NCI-H1694 treated with DMSO at 0.1 percent for 48 hours (cell line): ENCODE measurements at regions not wholly inside any gene's neighbourhood (a gene's known extent, or its start where the extent isn't known, plus 50 kb on each side); places are given as distances from the start of the nearest gene placed in this dataset.
A peak's percentile ranks its signal among the peaks of the same experiment; 100 is the strongest.

Experiments used
- DNase-seq: peaks from one replicate; lab custom pipeline; 2025; lab: John Stamatoyannopoulos, UW

DNA sequence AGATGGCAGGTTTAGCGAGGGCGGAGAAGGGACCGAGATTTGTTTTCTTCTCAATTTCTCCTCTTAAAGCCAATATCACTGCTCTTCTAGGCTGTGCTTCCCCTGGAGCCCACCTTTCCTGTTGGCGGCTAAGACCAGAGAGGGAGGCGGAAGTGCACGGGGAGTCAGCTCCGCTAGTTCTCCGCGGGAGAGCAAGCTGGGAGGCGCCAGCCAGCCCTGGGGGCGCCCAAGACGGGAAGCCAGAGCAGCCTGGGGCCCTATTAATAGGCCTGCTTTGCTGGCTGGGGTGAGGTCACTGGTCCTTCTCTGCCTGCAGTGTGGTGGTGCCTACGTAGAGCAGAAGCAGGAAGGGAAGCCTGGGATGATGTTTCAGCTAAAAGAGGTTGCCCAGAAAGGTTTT lies 61.6 kb downstream of the LSM5 start:
- DNase-seq, result no peak

DNA sequence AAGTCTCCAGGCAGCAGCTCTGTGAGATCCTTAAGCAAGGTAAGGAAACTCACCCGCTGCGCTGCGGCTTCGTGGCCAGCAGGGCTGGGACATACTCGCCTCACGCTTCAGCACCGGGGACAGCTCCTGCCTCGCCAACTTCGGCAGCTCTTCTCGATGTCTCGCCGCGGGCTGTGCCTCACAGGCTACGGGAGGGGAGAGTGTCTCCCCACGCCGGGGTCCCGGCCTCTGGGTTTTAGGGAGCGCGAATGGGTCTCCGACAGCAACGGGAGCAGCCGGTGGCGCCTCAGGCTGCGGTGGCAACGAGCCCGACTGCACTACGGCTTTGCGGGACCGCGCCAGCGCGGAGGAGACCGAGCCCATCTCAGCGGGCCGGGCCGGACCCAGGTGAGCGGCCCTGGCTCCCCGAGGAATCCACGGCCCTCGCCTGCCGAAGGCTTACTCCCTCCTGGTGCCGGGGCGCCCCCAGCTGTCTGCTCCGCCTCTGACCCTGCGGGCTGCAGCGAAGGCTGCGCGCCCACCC lies 62.4 kb downstream of the LSM5 start:
- DNase-seq, result peak; percentile 40

DNA sequence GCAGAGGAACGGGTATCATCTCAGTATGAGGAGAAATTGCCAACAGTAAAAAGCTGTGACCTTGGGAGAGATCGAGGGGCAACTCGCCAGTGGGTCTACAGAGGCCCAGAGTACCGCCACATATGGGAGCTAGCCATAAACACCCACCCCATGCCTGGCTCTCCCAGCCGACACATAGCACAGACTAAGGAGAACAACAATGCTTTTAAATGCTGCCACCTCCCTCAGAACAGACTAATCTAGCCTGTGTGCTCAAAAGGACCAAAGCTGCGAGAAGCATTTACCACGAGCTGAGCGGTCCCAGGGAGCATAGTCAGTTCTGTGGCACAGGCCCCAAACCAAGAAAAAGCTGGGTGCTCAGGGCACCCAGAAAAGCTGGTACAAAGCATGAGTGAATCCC lies 73.3 kb downstream of the LSM5 start:
- no peak for DNase-seq

DNA sequence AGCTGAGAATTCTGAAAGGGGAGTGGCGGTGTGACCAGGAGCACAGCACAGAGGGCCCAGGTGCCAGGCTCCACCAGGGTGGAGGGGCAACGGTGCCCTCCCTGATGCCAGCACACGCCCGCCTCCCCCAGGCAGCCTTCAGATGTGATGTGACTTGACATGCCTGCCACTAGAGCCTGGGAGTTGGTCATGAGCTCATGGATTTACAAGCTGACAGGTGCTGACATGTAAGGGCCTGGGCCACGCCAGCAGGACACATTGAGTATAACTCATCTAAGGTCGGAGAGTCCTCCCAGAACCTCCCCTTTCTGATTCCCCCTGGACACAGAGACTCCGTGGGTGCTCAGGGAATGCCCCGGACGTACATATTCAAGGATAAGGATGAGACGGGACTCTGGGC lies 74.2 kb downstream of the LSM5 start:
- DNase-seq, result no peak

DNA sequence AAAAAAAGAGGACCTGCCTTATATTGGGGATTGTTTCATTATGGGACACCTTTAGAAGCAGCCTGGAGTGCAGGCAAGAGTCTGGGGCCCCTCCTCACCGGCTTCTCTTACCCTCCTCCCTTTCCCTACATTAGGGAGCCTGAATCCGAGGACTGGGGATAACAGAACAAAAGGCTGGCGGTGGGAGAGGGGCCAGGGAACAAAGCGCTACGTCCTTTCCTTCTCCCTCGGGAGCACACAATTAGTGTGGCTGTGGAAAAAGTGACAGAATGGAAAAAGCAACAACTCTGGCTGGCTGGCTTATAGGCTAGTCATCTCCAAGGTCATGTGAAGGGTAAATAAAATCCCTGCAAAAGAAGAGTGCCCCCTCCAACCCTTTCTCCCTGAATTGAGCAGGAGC lies 74.7 kb downstream of the LSM5 start:
- DNase-seq, result no peak

DNA sequence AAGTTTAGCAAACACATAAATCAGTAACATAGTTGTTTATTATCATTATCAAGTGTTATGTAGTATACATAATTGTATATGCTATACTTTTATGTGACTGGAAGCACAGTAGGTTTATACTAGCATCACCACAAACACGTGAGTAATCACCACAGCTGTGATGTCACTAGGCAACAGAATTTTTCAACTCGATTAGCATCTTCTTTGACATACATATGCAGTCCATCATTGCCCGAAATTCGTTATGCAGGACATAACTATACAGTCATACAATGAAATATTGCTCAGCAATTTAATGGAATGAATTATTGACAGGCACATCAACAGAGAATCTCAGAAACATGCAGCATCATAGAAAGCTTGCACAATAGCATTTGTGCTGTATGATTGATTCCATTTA lies 77.7 kb downstream of the LSM5 start:
- no peak for DNase-seq

DNA sequence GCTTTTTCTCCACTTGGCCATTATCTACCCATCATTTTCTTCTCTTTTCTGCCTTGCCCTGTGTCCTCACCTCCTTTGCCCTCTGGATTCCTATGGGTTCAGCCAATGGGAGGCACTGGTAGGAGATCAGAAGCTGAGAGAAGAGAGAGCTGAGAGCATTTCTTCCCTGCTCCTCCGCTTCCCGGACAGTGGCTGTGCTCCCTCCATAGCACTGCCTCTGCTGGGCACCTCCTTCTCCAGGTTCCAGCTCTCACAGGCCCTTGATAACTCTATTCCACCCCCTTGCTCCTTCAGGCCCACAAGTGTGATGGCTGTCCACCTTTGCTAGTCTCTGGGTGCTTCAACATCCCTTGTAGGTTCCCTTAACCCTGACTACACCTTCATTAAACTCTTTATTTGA lies 79.6 kb downstream of the LSM5 start:
- no peak for DNase-seq

DNA sequence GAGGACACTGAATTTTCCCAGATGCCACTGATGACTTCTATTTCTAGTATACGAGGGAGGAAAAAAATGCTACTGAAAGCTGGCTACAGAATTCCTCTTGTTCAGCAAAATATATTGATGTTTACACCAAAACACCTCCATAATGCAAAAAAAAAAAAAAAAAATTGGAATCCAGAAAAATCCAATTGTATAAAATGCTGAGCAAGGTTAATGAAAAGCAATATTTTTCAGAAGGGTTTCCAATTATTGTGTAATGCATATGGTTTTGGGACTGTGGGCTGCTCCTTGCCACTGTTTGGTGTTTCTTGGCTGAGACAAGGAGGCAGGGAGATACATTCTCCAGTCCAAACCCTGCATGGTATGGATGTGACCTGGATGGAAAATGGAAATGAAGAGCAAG lies 83.8 kb downstream of the LSM5 start:
- DNase-seq, result no peak

DNA sequence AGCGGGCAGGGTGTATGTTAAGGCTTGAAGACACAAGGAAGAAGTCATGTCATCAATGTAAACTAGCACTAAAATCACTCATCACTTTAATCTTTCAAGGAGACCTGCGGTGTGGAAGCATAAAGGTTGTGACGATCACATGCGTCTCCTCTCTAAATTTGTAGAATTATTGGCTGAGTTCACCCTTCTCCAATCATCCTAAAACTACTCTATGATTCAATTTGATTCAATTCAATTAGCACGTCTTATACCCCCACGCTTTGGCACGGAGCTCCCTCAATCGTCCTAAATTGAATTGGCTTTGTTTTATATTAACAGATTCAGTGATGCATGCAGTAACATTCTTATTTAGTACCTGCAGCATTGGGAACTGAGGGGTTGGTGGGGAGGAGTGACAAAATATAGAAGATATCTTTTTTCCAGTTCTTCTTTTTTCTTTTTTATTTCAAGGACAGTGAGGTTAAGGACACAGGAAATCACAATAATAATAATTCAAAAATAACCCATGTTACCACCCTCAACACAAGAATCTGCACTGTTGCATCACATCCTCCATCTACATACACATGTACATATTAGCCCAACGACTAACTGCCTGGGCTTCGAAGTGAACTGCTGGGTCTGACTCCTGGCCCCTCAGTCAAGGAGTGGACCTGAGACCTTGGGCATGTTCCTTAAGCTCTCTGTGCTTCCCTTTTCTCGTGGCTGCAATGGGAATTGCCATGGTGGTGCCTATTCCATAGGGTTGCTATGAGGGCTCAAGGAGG lies 86.5 kb downstream of the LSM5 start:
- no peak for DNase-seq

DNA sequence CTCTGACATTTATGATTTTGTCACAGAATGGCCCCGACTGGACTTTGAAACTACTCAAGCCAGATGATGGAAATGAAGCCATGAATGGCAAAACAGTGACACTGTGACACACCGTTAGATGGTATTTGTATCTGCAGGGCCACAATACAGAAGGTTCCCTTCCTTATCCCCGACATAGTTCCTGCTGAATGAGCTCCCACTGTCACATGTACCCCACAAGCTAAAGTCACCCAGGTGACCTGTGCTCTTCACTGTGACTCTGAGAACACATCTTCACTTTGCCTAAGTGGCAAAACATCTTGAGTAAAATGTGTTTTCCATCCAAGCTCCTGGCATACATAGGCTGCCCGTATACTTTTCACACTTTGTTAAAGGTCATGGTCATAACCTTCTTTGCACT lies 89.5 kb downstream of the LSM5 start:
- no peak for DNase-seq

DNA sequence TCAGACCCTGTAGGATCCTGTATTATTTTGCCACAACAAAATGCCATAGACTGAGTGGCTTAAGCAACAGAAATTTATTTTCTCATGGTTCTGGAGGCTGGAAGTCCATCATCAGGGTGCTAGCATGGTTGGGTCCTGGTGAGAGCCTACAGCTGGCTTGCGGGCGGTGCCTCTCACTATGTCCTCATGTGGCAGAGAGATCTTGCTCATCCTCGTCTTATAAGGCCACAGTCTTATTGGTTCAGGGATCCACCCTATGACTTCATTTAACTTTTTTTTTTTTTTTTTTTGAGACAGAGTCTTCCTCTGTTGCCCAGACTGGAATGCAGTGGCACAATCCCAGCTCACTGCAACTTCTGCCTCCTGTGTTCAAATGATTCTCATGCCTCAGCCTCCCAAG lies 90.9 kb downstream of the LSM5 start:
- DNase-seq, result no peak

DNA sequence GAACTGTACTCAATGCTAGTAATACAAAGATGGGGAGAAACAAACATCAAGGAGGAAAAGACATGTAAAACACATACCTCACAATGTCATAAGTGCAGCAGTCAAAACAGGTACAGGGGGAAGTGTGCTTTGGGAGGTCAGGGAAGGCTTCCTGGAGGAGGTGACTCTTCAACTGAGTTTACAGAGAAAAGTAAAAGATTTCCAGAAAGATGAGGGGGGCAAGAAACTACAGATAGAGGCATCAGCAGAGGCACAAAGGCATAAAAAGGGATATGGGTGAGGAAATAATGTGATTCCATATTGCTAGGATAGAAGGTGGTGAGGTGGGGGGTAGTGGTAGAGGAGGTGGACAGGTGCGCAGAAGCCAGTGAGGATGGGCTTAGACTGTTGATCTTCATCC lies 95.0 kb downstream of the LSM5 start:
- no peak for DNase-seq

DNA sequence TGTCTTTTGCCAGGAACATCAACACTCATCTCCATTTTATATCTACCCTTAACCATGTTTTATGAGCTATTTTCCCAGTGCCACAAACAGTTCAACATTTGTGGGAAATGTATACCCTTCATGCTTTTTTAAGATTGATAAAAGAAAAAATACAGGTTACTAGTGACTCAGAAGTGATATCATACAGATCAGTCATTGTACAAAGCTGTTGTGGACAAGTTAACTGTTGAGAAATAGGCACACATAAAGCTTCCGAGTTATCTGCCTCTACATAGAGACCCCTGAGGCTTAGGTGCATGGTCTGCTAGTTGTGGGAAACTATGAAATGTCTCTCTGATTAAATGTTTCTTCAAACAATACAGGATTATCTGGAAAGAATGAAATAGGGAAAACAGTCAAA lies 96.3 kb downstream of the LSM5 start:
- no peak for DNase-seq

DNA sequence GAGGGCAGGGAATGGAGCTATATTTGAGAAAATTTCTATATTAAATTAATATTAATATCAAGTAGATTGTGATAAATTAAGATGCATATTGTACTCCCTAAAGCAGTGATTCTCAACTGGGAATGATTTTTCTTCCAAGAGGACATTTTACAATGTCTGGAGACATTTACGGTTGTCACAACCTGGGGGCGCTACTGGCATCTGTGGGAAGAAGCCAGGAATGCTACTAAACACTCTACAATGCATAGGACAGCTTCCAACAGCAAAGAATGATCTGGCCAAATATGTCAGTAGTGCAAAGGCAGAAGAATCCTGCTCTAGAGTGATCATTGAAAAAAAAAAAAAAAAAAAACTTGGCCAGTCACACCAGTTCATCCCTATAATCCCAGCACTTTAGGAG lies 100.0 kb downstream of the LSM5 start:
- DNase-seq, result no peak

DNA sequence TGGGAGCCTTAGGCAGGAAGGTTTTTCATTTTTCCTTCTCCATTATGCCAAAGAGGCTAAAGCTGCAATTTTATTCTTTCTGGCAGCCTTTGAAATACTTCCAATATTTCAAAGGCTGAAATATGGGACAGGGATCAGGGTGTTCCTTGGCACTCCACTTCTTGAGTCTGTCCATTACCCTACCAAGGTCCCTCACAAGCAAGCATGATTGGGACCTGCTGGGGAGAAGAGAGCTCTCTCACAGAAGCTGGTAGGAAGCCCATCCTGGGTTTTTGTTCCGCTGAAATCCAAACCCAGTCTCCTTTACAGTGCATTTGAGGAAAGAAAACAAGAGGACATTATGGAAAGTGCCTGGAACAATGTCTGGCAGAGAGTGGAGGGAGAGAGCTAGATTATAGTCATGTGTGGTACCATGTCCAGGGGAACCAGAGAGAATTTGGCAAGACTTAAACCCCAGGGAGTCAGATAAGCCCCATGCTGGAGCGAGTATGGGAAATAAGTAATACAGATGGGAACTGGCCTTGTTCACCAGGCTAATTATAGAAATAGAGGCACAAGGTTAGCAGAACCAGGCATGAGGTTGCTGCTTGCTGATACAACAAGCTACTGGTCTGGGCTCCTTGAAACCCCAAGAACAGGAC lies 104.7 kb downstream of the LSM5 start:
- DNase-seq, result no peak

DNA sequence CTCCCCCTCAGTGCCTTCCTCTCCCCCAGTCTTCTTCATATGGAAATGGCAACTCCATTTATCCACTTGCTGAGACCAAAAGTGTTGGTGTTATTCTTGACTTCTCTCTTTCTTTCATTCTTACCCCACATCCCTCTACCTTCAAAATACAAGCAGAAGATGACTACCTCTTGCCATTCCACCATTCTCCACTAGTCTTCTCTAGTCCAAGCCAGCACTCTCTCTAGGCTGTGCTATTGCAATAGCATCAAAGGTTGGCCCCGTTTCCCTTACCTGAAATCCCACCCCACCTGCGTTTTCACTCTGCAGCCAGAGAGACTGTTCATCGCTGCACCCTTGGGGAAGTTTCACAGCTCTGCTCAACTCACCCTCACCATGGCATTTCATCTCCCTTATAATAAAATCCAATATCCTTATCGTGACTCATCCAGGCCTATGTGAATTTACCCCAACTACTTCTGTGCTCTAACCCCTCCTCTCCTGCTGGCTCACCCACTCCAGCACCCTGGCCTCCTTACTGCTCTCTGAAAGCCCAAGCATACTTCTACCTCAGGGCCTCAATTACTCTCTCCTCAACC lies 109.1 kb downstream of the LSM5 start:
- no peak for DNase-seq

DNA sequence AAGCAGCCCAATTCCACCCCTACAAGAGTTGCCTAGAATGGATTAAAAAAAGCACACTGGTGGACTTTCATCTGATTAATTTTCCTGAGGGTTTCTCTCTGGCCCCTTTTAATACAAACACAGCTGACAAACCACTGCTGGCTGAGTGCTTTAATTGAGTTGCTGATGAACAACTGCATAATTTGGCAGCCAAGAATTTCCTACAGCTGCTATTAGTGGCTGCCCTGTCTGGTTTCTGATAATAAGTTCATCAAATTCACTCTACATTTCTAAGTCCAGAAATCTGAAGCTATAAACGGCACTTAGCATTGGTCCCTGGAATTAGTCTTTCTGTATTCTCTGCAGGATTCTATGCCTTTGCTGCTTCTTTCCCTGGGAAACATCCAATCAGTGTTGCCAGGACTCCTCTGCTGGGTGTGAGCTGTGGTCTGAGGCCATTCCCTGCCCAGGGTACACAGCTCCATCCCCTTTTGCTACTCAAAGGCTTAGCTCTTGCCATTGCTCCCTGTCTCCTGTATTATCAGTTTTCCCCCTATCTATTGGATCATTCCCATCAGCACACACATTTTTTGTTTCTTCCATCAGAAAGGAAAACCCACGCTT lies 110.6 kb downstream of the LSM5 start:
- peak; percentile 35 for DNase-seq

DNA sequence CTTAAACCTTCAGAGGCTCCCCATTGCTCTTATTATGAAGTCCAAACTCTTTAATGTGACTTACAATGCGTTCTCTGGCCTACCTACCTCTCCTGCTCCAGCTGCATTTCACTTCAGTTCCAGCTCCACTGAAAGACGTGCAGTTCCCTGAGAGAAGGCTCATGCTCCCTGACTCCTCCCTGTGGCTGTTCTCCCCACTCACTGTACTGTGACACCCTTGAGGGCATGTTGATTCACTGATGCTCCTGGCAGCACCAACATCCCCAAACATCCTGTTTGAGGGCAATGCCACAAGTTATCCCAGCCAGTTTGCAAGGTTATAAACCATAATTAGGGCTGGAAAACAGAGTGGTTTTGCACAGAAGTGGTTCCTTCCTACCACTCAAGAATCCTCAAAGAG lies 111.2 kb downstream of the LSM5 start:
- peak; percentile 16 for DNase-seq

DNA sequence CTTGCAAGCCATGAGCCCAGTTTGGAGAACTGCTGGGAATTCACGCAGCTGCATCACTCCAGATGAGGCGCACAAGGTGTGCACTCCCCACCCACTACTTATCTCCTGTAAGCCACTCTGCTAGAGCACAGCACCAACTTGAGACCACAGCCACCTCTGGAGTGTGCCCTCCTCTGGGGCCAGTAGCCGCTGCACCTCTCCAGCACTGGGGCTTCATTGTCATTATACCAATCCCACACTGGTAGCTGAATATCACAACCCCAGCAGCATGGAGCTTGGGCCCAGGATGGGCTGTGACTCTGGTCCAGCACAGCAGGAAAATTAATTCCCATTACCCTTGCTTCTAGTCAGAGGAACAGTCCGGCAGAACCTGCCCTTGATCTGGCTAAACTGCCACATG lies 125.6 kb downstream of the LSM5 start:
- no peak for DNase-seq

DNA sequence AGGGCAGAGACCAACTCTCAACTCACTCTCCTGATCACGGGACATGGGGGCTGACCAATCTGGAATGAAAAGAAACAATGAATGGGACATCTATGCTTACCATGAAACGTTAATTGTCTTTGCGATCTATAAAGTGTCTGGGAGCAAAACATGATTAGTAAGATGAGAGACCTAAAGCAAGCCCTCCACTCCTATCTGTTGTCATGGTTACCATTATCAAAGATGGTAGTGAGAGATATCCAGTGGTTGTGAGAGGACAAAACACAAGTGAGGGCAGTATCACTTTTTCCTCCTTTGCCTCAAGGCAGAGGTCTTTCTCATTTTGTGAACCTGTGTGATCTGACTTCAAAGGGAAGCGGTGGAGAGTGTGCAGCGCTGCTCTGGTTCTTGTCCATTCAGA lies 130.1 kb downstream of the LSM5 start:
- DNase-seq, result no peak

DNA sequence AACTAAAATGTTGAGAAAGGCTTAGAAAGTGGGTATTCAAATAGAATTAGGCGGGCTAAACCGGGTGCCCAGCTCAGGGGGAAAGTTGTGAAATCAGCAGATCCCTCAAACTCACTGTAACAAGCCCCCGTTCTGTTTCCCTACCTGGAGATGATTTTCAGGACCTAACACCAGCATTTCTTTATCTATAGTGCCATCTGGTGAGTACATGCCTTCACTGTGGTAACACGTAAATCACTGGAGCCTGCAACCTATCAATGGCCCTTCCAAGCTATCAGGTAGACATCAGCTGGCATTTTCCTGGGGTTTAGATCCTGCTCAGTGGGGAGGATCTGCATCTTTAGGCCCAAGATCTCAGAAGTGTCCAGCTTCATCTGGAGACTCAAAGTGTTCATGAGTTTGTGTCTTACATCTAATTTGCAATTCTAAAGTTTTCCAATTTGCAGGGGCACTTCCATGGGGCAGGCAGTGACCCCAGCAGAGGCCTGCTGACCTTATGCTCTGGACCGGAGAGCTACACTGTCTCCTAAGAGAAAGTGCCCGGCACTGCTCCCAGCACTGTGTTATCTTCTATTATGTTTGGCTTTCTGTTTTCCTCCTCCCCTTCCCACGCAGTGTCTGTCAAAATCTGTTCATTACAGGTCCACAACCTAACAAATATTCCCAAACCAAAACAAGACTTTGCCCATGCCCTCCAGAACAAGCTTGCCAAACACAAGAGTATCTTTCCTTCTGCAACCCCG lies 132.5 kb downstream of the LSM5 start:
- peak; percentile 61 for DNase-seq

DNA sequence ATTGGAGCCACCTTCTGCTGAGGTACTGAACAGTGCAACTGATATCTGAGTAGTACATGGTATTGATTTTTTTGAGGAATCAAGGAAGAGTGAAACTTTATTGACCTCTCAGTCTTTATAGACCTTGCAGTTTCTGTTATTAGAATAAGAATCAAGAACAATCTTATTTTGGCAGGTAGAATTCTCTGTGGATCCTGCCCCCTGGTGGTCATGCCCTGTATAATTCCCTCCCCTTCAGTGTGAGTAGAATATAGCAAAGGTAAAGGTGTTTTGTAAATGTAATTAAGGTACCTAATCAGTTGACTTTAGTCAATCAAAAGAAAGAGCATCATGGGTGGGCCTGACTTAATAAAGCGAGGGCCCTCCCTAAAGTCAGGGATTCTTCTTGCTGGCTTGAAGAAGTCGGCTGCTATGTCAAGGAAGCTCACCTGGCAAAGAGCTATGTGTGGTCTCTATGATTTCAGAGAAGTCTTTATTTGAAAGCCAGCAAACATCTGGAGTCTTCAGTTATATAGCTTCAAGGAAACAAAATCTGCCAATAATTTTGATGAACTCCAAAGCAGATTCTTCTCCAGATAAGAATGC lies 142.8 kb downstream of the LSM5 start:
- peak; percentile 30 for DNase-seq
